Fibroblast of villous mesenchyme (primary cell): ENCODE measurements at regions not wholly inside any gene's neighbourhood (a gene's known extent, or its start where the extent isn't known, plus 50 kb on each side); places are given as distances from the start of the nearest gene placed in this dataset.

Experiments used
- DNase-seq: peaks from one replicate; pipeline ENCODE4 v3.0.0-alpha.2; 2010; ENCODE audit warnings: low read depth
- H3K4me3 ChIP-seq: 2 replicates; pipeline ENCODE4 v1.5.1; 2011; ENCODE audit warnings: low read depth, mild to moderate bottlenecking, low read length
- TF ChIP-seq, protein P1 (sequence below): IDR thresholded peaks from 2 replicates; pipeline ENCODE4 v1.5.1; 2012; ENCODE audit warnings: low read depth, mild to moderate bottlenecking, low read length; ENCODE audit not compliant: insufficient read depth

DNA sequence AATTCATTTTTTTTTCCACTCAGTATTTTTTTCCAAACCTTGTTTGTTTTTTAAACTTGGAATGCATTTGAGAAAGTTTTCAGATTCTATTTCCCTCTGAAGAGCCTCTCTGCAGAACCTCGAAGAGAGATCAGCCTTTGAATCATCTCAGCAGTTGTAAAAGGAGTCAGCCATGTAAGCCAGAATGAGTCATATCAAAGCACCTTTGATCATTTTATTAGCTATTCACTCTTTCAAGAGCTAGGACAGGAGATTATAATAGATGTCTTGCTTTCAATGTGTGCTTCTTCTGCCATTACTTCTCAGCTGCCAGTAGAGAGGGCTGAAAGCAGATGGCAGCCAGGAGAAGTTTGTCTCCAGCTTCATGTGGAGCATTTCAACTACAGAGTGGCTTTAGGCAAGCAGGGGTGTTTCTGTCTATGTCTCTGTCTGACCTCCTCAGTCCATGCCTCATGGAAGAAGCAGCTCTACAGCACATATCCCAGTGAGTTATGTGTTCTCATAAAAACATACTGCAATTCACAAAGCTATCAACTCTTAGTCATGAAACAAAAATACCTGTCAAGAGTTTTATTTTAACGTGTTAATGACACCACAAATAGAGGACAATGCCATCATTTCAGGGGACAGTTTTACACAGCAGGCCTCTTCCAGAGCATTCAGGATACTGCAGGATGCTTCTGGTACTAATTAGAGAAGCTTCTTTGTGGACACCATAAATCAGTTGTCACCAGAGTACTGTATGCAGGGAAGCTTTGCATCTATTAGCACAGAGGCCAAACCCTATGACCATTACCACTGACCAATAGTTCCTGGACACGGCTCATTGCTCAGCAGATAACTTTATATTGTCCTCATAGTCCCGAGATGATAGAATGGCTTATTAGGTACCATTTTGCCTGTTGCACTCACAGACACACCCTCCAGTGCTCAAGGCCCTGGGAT lies 94.3 kb downstream of the NHLRC3 start:
- no peak for DNase-seq

DNA sequence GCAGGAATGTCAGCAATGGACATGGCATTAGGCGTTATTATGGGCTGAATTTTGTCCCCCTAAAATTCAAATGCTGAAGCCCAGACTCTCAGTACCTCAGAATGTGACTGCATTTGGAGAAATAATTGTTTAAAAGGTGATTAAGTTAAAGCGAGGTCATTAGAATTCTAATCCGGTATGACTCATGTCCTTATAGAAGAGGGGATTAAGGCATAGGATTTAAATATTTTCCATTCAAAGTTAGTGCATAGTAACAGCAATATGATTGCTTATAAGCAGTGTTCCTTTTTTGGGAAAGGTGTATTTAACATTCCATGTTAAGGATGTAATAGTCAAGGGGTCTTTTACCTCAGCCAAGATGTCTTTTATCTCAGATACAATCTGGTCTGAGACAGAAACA lies 95.5 kb downstream of the NHLRC3 start:
- H3K4me3 ChIP-seq = no peak overlapping the region
- no peak for DNase-seq
- TF ChIP-seq, protein P1, sequence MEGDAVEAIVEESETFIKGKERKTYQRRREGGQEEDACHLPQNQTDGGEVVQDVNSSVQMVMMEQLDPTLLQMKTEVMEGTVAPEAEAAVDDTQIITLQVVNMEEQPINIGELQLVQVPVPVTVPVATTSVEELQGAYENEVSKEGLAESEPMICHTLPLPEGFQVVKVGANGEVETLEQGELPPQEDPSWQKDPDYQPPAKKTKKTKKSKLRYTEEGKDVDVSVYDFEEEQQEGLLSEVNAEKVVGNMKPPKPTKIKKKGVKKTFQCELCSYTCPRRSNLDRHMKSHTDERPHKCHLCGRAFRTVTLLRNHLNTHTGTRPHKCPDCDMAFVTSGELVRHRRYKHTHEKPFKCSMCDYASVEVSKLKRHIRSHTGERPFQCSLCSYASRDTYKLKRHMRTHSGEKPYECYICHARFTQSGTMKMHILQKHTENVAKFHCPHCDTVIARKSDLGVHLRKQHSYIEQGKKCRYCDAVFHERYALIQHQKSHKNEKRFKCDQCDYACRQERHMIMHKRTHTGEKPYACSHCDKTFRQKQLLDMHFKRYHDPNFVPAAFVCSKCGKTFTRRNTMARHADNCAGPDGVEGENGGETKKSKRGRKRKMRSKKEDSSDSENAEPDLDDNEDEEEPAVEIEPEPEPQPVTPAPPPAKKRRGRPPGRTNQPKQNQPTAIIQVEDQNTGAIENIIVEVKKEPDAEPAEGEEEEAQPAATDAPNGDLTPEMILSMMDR = no peak

More for the DNA sequence above, 94.3 kb downstream of the NHLRC3 start:
- no peak overlapping the region for H3K4me3 ChIP-seq
- TF ChIP-seq, protein P1 = no peak

DNA sequence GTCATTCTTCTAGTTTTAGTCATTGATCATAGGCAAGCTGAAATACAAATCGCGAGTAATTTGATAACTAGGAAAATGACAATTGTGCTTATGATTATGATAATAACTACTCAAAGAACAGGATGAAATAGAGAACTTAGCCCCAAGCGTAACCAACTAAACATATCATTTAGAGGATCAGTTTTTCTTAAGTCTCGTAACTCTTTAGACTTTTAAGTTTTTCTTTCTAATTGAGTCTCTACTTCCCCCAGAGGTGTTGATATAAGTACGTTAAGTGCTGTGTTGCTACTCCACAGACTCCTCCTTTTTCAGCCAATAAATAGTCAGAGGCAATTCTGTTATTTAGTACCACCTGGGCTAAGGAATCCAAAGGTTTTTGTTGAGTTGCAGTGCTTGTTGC lies 96.3 kb downstream of the NHLRC3 start:
- no peak overlapping the region for H3K4me3 ChIP-seq
- DNase-seq = no peak
- TF ChIP-seq, protein P1 = no peak

DNA sequence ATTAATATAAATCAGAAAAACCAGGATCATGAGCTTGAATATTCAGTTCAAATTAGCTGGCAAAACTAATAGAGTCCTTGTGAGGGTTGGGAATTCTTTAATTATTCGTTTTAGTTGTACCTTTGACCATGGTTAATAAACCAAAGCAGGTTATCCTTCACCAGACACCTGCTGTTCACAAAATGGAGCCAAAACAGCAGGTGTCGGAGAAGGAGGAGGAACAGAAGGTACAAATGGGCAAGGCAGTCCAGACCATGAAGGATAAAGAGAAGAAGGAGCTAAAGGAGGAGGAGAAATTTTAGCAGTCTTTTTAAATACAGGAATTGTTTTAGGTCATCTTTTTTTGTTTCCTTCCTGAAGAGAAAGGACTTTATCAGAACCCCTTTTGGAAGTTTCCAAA lies 106.1 kb downstream of the NHLRC3 start:
- no peak for DNase-seq
- TF ChIP-seq, protein P1 = no peak

DNA sequence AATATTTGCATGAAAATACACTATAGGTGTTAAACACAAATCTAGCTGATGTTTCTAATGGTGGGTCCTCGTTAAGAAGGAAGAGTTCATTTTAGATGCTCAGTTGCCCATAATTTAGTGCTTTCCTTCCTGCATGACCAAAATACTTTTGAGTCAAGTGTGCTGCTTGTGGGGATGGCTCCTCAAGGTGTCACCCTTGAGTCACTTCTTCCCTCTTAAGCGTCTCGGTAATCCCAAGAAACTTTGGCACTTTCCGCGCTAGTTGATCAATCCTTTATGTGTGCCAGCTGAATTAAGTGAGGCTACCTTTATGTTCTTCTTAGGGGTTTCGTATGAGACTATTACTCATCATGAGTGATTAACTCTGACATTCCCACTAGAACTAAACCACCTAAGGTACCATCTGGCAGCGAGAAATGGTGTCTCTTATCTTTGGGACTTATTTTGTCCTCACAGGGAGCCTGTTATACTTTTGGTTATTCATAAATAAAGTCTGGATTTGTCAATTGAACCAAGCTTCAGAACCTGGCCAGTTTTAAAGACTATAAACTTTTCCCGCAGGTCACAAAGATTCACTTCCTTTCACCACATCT lies 106.8 kb downstream of the NHLRC3 start:
- TF ChIP-seq, protein P1 = peak; percentile 77
- peak; percentile 68 for DNase-seq
- H3K4me3 ChIP-seq = no peak overlapping the region

More for the DNA sequence above, 106.1 kb downstream of the NHLRC3 start:
- no peak overlapping the region for H3K4me3 ChIP-seq

DNA sequence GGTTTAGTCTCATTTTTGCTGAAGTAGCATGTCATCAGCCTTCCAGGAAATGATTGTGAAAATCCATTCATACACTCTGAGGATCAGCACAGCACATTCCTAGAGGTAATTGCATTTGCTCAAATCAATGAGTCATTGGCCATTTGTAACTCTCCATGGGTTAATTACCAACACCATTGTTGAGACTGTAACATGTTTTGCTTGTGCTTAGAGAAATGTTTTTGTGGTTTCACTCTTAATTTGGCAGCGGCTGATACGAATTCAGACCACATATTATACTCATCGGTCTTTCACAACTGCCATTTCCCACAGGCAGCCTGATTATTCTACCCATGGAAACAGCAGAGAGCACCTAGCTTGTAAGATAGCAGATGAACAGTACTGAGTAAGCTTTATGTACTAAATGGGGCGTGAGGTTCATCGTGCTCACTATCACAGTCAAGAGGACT lies 110.3 kb downstream of the NHLRC3 start:
- peak; percentile 68 for DNase-seq
- TF ChIP-seq, protein P1 = no peak
- no peak overlapping the region for H3K4me3 ChIP-seq
